GM19438 (cell line): ENCODE measurements at regions not wholly inside any gene's neighbourhood (a gene's known extent, or its start where the extent isn't known, plus 50 kb on each side); places are given as distances from the start of the nearest gene placed in this dataset.
"Not testable (repeated sequence)": the region's sequence is repeated elsewhere in the genome, so short reads cannot be mapped to it uniquely, and the experiment has no call there.

Experiments
- ATAC-seq: cut with Tn5 transposase; IDR thresholded peaks from one replicate; pipeline ENCODE4 v1.9.1; 2021; ENCODE audit warnings: low read depth; ENCODE audit not compliant: unreplicated experiment

DNA sequence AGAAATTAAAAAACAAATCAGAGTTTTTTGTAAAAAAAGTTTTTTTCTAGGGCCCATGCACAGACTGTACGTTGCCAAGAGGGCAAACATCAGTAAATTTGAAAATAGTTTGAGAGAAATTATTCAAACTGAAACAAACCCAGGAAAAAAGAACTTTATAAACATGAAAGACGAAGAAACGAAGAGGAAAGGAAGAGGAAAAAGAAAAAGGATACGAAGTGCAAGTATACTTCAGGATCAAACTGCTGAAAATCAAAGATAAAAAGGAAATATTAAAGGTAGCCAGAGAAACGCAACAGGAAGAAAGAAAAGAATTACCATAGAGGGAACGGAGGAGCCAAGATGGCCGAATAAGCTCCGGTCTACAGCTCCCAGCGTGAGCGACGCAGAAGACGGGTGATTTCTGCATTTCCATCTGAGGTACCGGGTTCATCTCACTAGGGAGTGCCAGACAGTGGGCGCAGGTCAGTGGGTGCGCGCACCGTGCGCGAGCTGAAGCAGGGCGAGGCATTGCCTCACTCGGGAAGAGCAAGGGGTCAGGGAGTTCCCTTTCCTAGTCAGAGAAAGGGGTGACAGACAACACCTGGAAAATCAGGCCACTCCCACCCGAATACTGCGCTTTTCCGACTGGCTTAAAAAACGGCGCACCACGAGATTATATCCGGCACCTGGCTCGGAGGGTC is 94.4 kb upstream of the GAS1 start:
- not testable (repeated sequence) for ATAC-seq

DNA sequence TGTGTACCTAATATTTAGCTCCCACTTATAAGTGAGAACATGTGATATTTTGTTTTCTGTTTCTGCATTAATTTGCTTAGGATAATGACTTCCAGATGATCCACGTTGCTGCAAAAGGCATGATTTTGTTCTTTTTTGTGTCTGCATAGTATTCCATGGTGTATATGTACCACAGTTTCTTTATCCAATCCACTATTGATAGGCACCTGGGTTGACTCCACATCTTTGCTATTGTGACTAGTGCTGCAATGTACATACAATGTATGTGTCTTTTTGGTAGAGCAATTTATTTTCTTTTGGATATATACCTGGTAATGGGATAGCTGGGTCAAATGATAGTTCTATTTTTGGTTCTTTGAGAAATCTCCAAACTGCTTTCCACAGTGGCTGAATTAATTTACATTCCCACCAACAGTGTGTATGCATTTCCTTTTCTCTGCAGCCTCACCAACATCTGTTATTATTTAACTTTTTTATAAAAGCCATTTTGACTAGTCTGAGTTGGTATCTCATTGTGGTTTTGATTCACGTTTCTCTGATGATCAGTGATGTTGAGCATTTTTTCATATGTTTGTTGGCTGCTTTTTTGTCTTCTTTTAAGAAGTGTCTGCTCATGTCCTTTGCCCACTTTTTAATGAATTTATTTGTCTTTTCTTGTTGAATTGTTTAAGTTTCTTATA is 102.8 kb upstream of the GAS1 start:
- ATAC-seq, result not testable (repeated sequence)

DNA sequence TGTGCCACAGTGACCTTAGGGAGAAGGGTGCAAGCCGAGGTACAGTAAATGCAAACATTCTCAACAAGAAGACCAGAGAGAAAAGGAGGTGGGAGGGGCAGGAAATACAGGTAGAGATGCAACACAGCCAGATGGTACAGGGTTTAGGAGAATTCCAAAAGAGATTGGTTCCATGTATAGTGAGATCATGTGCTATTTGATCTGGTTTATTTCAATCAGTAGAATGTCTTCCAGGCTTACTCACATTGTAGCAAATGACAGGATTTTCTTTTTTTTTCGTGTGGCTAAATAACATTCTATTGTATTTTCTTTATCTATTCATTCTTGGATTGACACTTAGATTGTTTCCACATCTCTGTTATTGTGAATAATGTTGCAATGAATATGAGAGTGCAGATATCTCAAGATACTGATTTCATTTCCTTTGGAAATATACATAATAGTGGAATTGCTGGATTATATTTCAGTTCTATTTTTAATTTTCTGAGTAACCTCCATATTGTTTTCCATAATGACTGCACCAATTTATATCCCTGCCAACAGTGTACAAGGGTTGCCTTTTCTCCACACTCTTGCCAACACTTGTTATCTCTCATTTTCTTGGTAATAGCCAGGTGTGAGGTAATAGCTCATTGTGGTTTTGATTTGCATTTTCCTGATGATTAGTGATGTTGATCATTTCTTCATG is 107.8 kb upstream of the GAS1 start:
- ATAC-seq, result no peak

DNA sequence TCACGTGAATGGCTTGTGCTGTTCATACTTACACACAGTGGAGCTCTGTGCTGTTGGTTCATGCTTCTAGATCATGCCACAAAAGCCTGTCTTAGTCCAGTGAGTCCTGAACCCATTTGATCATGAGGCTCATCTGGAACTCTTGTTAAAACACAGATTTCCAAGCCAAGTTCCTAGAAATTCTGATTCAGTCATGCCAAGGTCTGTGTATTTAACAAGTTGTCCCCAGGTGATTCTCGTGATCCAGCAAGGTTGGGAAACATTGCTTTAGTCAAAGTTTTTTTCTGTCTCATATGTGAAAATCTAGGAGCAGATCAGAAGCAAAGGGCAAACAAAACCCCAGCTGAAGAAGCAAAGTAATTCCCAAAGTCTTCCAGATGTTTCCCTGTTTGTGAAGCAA is 112.5 kb upstream of the GAS1 start:
- no peak for ATAC-seq

DNA sequence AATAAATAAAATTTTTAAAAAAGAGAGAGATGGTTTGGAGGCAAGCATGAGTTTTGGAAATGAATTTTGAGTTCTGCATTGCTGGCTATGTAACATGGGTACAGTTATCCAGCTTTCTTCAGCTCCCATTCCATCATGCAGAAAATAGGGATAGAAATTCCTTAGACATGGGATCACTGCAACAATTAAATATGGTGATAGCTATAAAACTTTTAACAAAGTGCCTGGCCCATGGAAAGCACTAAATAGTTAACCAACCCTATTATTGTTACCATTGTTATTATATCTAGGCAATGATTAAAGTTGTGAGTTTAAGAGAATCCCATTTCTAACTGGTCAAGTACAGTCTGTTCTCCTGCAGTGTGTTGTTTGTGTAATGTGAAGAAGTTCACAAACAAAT is 115.4 kb upstream of the GAS1 start:
- ATAC-seq, result no peak

DNA sequence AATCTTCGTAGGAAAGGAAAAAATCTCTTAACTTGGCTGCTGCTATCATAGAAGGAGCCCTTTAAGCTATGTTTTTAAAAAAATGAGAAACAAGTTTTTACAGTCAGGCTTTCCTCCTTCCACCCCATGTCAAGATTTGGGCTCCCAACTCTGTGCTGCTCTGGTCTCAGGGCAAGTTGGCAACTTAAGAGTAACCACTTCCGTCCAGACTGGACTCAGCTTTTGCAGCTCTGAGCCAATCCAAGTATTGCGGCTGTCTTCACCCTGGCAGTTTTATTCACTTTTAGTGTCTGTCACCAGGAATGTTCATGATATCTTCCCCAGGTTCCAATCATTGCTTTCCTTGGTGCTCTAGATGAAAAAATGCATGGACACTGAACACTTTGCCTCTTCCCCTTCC is 115.9 kb upstream of the GAS1 start:
- ATAC-seq, result no peak

DNA sequence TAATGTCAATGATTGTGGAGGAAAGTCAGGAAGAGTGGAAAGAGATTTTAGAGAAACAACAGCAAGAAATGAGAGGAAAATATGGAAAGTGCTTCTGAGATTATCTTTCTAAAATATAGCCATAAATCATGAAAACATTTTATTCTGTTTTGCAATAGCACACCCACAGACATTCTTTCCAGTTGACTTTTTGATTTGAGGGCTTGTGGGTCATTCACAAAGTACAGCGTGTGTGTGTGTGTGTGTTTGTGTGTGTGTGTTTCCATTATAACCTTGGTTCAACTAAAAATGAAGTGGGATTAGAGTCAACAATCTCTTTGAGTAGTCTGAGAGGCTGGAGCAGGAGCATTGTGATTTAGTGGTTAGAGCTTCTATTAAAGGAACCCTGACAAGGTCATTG is 116.6 kb upstream of the GAS1 start:
- no peak for ATAC-seq

DNA sequence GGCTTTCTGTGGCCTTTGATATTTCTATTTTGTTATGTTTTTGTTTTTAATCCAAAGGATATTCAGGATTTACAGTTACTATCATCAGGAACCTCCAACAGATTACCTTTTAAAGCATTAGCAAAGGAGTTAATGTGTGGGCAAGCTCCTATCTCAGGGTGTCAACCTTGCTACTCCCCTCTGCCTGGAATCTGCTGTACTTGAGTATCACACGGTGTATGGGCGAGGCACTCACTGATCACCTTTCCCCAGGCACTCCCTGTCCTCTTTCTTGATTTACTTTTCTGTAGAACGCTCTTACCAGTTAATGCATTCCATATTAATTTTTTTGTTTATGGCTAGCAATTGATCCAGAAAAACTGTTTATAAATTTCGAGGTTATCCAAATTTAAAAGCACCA is 117.0 kb upstream of the GAS1 start:
- ATAC-seq, result no peak

DNA sequence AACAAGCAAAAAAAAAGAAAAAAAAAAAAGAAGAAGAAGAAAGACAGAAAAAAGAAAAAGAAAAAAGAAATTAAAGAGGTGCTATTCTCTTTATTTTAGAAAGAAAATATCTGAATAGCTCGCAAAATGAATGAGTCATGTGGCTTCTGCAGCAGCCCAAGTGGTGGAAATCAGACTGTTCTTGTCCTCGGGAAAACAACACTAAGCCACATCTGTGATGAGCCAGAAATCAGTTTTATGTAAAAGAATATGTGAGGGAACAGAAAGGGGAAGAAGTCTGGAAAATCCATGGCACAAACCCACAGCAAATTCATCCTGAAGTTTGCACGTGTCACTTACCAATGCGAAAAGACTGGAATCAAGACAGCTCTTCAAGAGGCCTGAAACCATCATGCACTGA is 118.7 kb upstream of the GAS1 start:
- no peak for ATAC-seq

DNA sequence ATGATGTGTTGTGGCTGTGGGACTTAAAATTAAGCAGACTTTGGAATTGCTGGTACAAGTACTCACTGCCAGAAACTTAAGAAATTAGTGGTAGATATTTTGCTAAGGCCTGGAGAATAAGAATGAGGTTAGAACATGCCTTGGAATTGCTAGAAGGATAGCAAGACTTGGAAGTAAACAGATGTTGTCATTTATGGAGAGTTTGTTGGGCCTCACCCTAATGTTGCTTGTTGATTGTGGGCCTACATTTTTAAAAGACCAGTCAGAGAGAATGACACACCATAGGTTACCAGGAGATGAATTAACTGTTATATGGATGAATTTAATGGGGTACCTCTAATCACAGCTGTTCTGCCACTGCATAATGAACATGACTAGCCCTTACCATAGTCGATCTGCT is 120.1 kb upstream of the GAS1 start:
- no peak for ATAC-seq

DNA sequence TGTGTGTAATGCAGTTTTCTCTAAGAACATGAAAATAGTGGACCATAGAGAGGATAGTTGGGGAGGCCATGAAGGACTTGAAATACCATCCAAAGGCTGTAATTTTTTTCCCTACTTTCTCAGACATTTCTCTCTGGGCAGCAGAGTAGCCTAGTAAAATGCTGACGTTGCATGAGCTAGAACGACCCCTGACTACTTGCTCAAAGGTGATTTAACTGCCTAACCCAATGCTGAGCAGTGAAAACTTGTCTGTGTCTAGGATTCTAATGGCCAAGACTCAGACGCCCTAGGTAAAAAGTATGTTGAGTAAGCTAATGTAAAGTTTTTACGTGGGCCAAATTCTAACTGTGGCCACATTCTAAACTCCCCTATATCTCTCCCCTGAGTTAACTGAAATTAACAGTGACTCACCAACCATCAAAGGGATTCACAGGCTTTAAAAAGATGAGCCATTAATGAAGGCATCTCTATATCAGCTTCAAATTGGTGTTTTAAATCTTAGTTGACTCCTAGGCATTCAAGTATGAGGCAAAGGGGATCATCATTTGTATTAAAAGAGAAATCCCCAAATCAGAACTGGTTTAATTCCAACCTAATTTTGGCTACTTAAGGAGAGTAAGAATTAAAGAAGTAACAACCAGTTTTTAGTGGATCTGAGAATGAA is 121.0 kb upstream of the GAS1 start:
- no peak for ATAC-seq

DNA sequence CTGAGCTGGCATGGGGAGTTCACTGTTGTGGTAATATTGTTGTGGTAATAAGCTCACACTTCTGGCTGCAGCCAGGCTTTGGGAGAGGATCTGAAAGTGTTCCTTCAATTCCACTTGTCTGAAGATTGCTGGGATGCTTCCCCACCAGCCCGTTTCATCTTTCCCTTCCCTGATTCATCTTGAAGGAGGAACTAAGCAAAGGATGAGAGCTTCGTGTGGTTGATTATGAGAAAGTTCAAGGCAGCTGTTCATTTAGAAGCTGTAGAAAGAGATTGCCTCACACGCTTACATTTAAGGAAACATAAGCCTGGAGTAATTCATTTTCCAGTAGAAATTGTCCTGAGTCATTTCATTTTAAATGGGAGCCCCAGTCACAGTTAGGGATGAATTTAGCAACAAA is 122.4 kb upstream of the GAS1 start:
- no peak for ATAC-seq

DNA sequence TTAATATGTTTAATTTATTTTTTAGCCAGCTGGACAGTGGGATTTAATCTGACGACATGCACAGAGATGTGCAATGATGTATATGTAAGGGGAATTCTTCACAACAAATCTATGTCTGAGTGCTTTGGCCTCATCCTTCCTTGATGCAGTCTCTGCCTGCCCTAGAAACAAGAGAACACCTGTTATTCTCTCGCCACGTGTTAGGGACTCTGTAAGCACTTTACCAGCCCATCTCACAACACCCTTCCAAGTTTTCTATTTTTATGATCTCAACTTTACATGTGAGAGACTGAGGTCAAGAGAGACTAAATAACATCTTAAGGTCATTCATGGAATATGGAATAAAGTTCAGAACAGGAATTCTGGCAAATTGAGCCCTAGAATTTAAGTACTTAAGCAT is 123.0 kb upstream of the GAS1 start:
- no peak for ATAC-seq

DNA sequence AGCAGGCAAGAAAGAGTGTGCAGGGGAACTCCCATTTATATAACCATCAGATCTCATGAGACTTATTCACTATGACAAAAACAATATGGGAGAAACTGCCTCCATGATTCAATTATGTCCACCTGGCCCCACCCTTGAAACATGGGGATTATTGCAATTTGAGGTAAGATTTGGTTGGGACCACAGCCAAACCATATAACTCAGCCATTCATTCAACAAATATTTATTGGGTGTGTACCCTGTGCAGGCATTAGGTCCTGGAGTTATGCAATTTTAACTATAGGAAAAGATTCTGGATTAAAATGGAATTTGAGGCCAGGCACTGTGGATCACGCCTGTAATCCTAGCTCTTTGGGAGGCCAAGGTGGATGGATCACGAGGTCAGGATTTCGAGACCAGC is 124.2 kb upstream of the GAS1 start:
- no peak for ATAC-seq

DNA sequence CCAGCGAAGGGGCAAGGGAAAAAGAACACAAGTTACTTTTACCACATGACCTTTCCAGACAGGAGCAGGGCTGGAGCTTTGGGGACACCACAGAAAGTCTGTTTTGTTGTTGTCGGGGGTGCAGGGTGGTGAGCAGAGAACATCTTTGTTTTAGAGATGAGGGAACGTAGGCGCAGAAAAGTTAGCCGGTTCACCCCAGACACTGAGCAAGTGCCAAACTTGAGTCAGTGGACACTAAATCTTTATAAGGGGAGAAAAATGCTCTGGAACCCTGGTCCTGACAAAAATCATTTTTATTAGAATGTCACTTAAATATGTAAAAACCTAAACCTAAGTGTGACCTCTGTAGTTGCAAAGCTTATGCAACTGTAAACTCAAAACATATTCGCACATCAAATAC is 126.4 kb upstream of the GAS1 start:
- no peak for ATAC-seq

DNA sequence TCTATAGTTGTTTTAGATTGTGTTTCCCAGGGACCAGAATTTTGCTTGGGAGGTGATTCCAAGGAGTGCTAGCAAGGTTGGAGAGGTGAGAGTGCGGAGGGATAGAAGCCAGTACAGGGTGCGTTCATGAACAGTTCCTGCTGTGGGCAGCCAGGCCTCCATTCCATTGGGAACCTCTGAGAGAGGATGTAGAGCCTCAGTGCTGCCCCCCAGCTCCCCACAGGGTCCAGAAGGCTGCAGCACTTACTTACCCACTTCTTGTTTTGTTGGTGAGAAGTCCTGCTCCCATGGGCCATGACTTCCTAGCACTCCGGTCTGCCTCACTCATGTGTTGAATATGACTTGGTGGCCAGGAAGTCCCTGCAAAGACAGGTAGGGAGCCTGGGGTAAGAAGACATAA is 128.2 kb upstream of the GAS1 start:
- ATAC-seq, result no peak

DNA sequence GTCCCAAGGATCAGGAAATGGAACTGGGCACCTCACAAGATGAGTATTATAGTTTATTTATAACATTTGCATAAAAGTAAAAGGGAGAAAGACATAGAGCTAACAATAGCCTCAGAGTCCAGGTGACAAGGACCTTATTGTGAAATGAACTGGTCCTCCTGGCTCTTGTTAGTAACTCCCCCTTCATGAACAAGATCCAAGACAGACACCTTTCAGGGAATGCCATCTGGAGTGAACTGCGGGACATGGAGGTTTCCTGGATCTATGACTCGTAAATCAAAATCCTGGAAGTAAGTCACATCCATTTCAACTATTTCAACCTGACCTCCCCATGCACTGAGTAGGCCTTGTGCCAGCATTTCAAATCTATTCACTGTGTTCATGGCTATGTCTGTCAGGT is 129.5 kb upstream of the GAS1 start:
- no peak for ATAC-seq

DNA sequence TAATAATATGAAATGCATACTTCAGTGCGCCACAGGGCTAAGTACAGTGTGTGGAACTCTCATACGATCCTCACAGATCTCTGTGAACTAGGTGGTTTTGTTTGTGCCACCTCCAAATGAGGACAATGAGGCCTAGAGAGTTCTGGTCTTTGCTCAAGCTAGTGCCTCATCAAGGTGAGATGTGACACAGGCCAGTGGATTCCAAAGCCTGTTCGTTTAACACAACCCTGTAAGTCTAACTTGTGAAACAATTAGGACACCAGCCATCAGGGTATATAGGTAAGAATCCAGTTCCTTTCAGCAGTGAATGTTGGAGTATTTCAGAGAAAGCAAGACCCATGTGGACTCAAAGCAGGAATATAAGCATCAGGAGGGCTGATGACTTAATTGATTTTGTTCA is 130.7 kb upstream of the GAS1 start:
- ATAC-seq, result no peak

DNA sequence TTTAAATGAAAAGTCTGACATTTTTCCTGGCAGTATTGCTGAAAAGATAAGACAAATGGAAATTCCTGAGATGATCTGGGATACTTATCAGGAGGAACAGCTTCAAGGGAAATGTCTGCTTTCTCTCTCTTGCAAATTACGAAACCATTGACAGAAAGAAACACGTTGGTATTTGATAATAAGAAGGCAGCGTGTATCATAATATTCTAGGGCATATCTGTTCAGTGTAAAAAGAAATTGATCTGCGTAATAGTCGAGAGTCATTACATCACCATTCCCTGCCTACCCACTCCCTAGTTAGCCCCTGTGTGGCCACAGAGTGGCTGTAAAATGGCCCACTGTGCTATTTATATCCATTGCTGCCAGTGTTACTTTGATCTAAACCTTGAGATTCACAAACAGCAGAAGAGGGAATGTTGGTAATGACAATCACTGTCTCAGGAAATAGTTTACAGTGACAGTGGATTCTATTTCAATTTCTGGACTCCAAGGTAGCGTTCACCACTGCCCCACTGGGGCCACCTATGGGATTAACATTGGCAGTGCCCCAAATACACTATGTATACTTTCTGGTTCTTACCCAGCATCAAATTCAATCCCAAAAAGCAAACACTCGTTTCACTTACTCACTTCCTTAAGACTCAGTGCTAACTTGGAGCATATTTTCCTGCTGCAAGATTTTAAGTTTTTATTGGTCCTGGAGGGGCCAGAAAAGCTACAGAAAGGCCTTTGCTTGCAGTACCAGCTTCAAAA is 133.4 kb upstream of the GAS1 start:
- no peak for ATAC-seq

DNA sequence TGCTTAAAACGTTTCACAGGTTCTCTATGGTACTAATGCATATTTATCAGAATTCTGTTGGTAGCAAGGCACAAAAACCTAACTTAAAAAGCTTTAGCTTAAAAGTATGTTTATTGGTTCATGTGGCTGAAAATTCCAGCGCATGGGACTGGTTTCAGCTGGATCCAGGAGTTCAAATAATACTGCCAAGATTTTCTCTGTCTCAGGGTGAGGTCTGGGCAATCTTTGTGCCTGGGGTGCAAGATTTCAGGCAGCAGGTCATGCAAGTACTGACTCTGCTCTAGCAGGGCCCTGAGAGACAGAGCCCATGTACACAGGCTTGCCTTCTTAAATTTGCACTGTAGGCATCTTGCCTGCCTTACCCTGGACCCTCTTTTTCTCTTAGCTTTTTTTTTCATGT is 134.2 kb upstream of the GAS1 start:
- ATAC-seq, result no peak

DNA sequence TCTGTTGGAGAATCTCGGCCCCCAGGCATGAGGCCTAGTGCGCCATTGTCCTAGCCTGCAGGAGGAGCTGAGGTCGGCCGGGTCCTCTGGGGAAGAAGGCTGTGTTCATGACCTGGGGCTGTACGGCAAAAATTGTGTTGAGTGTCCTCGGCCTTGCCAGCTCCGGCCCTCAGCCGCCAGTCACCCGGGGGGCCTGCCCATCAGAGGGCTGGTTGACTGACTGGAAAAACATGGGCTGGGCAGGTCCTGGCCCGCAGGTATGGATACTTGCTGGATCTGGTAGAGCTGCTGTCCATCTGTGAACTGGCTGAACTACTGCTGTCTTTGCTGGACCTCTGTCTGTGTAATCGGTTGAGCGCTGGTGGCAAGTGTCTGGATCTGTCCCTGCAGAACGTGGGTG is 136.7 kb upstream of the GAS1 start:
- no peak for ATAC-seq
